HEK293 (cell line): ENCODE measurements at regions not wholly inside any gene's neighbourhood (a gene's known extent, or its start where the extent isn't known, plus 50 kb on each side); places are given as distances from the start of the nearest gene placed in this dataset.

ENCODE experiments used
- CTCF ChIA-PET: fragments of 350-600 bp; formaldehyde crosslinking; extraction: SDS; loops from one replicate; lab custom pipeline; 2021; ENCODE audit warnings: antibody characterized with exemption; lab: Yijun Ruan, JAX
- POLR2A ChIA-PET: fragments of 300-600 bp; formaldehyde crosslinking; extraction: SDS; loops from one replicate; lab custom pipeline; 2020; ENCODE audit warnings: antibody characterized with exemption, inconsistent platforms; lab: Yijun Ruan, JAX
- H3K27ac ChIP-seq: fragments of 200-500 bp; sonication (Bioruptor generic); 2 replicates; pipeline ENCODE4 v1.5.1; 2014; ENCODE audit warnings: low read depth, low read length, control low read depth, inconsistent platforms; ENCODE audit errors: extremely low read depth
- H3K36me3 ChIP-seq, 2 experiments: fragments of 200-500 bp in 1 of 2; sonication (Bioruptor generic) in 1 of 2; 1 replicate in 1 of 2; 2 replicates in 1 of 2; pipeline ENCODE4 v1.5.1; 2014 to 2017; ENCODE audit warnings: inconsistent platforms in 2 of 2, low read length in 2 of 2; ENCODE audit not compliant: control insufficient read depth in 2 of 2, insufficient read depth in 1 of 2
- H3K4me1 ChIP-seq: fragments of 200-500 bp; sonication (Bioruptor generic); 2 replicates; pipeline ENCODE4 v1.5.1; 2014; ENCODE audit warnings: mild to moderate bottlenecking, low read length, inconsistent platforms; ENCODE audit not compliant: control insufficient read depth, insufficient read depth
- H3K4me3 ChIP-seq: 2 replicates; pipeline ENCODE4 v1.5.1; 2011; ENCODE audit warnings: low read depth, mild to moderate bottlenecking, control low read depth, low read length, moderate library complexity
- H3K9me3 ChIP-seq: fragments of 200-500 bp; sonication (Bioruptor generic); 2 replicates; pipeline ENCODE4 v1.5.1; 2014; ENCODE audit warnings: low read depth, low read length, inconsistent platforms; ENCODE audit not compliant: control insufficient read depth, insufficient read depth
- CTCF ChIP-seq: fragments of 450-650 bp; formaldehyde crosslinking; IDR thresholded peaks from 2 replicates; pipeline ENCODE4 v1.5.1; 2016; ENCODE audit warnings: missing biosample characterization, missing genetic modification characterization
- GLIS2 ChIP-seq: fragments of 450-650 bp; formaldehyde crosslinking; IDR thresholded peaks from 2 replicates; pipeline ENCODE4 v1.5.1; 2016; ENCODE audit warnings: missing biosample characterization, missing genetic modification characterization
- HIC1 ChIP-seq: fragments of 450-650 bp; formaldehyde crosslinking; IDR thresholded peaks from 2 replicates; pipeline ENCODE4 v1.5.1; 2016; ENCODE audit warnings: missing biosample characterization, missing genetic modification characterization
- HOXD13 ChIP-seq: sonication (generic); formaldehyde crosslinking; IDR thresholded peaks from 2 replicates; pipeline ENCODE4 v1.8.0; 2022; ENCODE audit warnings: missing genetic modification reagents, borderline replicate concordance
- KLF16 ChIP-seq: fragments of 450-650 bp; formaldehyde crosslinking; IDR thresholded peaks from 2 replicates; pipeline ENCODE4 v1.5.1; 2017; ENCODE audit warnings: missing biosample characterization, missing genetic modification characterization
- PATZ1 ChIP-seq: fragments of 450-650 bp; formaldehyde crosslinking; IDR thresholded peaks from 2 replicates; pipeline ENCODE4 v1.5.1; 2016; ENCODE audit warnings: missing biosample characterization, missing genetic modification characterization
- TCF7L2 ChIP-seq: IDR thresholded peaks from 2 replicates; pipeline ENCODE4 v1.6.1; 2011; ENCODE audit warnings: low read depth, mild to moderate bottlenecking, inconsistent platforms, low read length, moderate library complexity, borderline replicate concordance
- YY1 ChIP-seq: fragments of 450-650 bp; formaldehyde crosslinking; IDR thresholded peaks from 2 replicates; pipeline ENCODE4 v1.5.1; 2018; ENCODE audit warnings: missing biosample characterization, missing genetic modification characterization
- ZEB2 ChIP-seq: fragments of 450-650 bp; formaldehyde crosslinking; IDR thresholded peaks from 2 replicates; pipeline ENCODE4 v1.5.1; 2016; ENCODE audit warnings: missing biosample characterization, missing genetic modification characterization
- ZFP3 ChIP-seq: fragments of 450-650 bp; formaldehyde crosslinking; IDR thresholded peaks from 2 replicates; pipeline ENCODE4 v1.5.1; 2016; ENCODE audit warnings: low read depth, missing biosample characterization, missing genetic modification characterization
- ZFP69B ChIP-seq: fragments of 450-650 bp; formaldehyde crosslinking; IDR thresholded peaks from 2 replicates; pipeline ENCODE4 v1.5.1; 2016; ENCODE audit warnings: missing biosample characterization, missing genetic modification characterization
- ZNF133 ChIP-seq: fragments of 450-650 bp; formaldehyde crosslinking; IDR thresholded peaks from 2 replicates; pipeline ENCODE4 v1.5.1; 2016; ENCODE audit warnings: missing biosample characterization, missing genetic modification characterization
- ZNF157 ChIP-seq: fragments of 450-650 bp; formaldehyde crosslinking; IDR thresholded peaks from 2 replicates; pipeline ENCODE4 v1.5.1; 2016; ENCODE audit warnings: missing biosample characterization, missing genetic modification characterization
- ZNF184 ChIP-seq: fragments of 450-650 bp; IDR thresholded peaks from 2 replicates; pipeline ENCODE4 v1.5.1; 2018; ENCODE audit warnings: missing biosample characterization, mild to moderate bottlenecking, missing genetic modification characterization
- ZNF214 ChIP-seq: fragments of 450-650 bp; formaldehyde crosslinking; IDR thresholded peaks from 2 replicates; pipeline ENCODE4 v1.5.1; 2017; ENCODE audit warnings: missing biosample characterization, mild to moderate bottlenecking, missing genetic modification characterization, borderline replicate concordance
- ZNF221 ChIP-seq: fragments of 450-650 bp; formaldehyde crosslinking; IDR thresholded peaks from 2 replicates; pipeline ENCODE4 v1.5.1; 2017; ENCODE audit warnings: missing biosample characterization, missing genetic modification characterization, borderline replicate concordance
- ZNF274 ChIP-seq, 2 experiments: fragments of 200-500 bp in 1 of 2; fragments of 450-650 bp in 1 of 2; sonication (Bioruptor generic) in 1 of 2; formaldehyde crosslinking in 1 of 2; IDR thresholded peaks; 2 replicates each; pipeline versions ENCODE4 v1.5.1 to v1.6.1; 2014 to 2016; ENCODE audit warnings: borderline replicate concordance in 1 of 2, inconsistent platforms in 1 of 2, low read length in 1 of 2, missing biosample characterization in 1 of 2, missing genetic modification characterization in 1 of 2
- ZNF302 ChIP-seq: fragments of 450-650 bp; formaldehyde crosslinking; IDR thresholded peaks from 2 replicates; pipeline ENCODE4 v1.5.1; 2016; ENCODE audit warnings: missing biosample characterization, missing genetic modification characterization, low read depth
- ZNF366 ChIP-seq: fragments of 450-650 bp; formaldehyde crosslinking; conservative IDR thresholded peaks from 2 replicates; pipeline ENCODE4 v1.5.1; 2016; ENCODE audit warnings: missing biosample characterization, missing genetic modification characterization
- ZNF398 ChIP-seq: fragments of 450-650 bp; formaldehyde crosslinking; IDR thresholded peaks from 2 replicates; pipeline ENCODE4 v1.5.1; 2017; ENCODE audit warnings: missing biosample characterization, missing genetic modification characterization
- ZNF423 ChIP-seq: fragments of 450-650 bp; formaldehyde crosslinking; IDR thresholded peaks from 2 replicates; pipeline ENCODE4 v1.5.1; 2016; ENCODE audit warnings: missing biosample characterization, missing genetic modification characterization
- ZNF529 ChIP-seq: fragments of 450-650 bp; formaldehyde crosslinking; IDR thresholded peaks from 2 replicates; pipeline ENCODE4 v1.5.1; 2017; ENCODE audit warnings: missing genetic modification characterization, missing biosample characterization; ENCODE audit not compliant: insufficient replicate concordance
- ZNF560 ChIP-seq: fragments of 450-650 bp; formaldehyde crosslinking; IDR thresholded peaks from 2 replicates; pipeline ENCODE4 v1.5.1; 2017; ENCODE audit warnings: missing biosample characterization, missing genetic modification characterization, borderline replicate concordance
- ZNF596 ChIP-seq: fragments of 450-650 bp; IDR thresholded peaks from 2 replicates; pipeline ENCODE4 v1.5.0; 2018; ENCODE audit warnings: missing biosample characterization, mild to moderate bottlenecking, missing genetic modification characterization, moderate library complexity
- ZNF600 ChIP-seq: fragments of 450-650 bp; formaldehyde crosslinking; IDR thresholded peaks from 2 replicates; pipeline ENCODE4 v1.5.1; 2016; ENCODE audit warnings: missing biosample characterization, missing genetic modification characterization
- ZNF610 ChIP-seq: fragments of 450-650 bp; formaldehyde crosslinking; IDR thresholded peaks from 2 replicates; pipeline ENCODE4 v1.5.1; 2016; ENCODE audit warnings: missing biosample characterization, missing genetic modification characterization, borderline replicate concordance
- ZNF623 ChIP-seq: fragments of 450-650 bp; formaldehyde crosslinking; IDR thresholded peaks from 2 replicates; pipeline ENCODE4 v1.5.1; 2016; ENCODE audit warnings: missing biosample characterization, missing genetic modification characterization
- ZNF664 ChIP-seq: fragments of 450-650 bp; formaldehyde crosslinking; IDR thresholded peaks from 2 replicates; pipeline ENCODE4 v1.5.1; 2016; ENCODE audit warnings: missing biosample characterization, missing genetic modification characterization
- ZNF768 ChIP-seq: fragments of 450-650 bp; formaldehyde crosslinking; IDR thresholded peaks from 2 replicates; pipeline ENCODE4 v1.5.1; 2018; ENCODE audit warnings: missing biosample characterization, mild to moderate bottlenecking, missing genetic modification characterization
- ZNF791 ChIP-seq: fragments of 450-650 bp; formaldehyde crosslinking; IDR thresholded peaks from 2 replicates; pipeline ENCODE4 v1.5.1; 2016; ENCODE audit warnings: missing biosample characterization, missing genetic modification characterization
- ZXDB ChIP-seq: fragments of 450-650 bp; formaldehyde crosslinking; IDR thresholded peaks from 2 replicates; pipeline ENCODE4 v1.5.1; 2016; ENCODE audit warnings: missing biosample characterization, missing genetic modification characterization

- Histone ChIP-seq H3K36me3 (no peaks in the 10 kb centered on the region), H3K27ac (no peak overlapping the region), H3K4me1 (no peaks in the 10 kb centered on the region), H3K4me3 (no peak overlapping the region), H3K9me3 (no peaks in the 10 kb centered on the region)
- TF ChIP-seq ZNF623 (tag by site-specific recombination): no peak
- no peak for TF ChIP-seq CTCF (tag by site-specific recombination)
- TF ChIP-seq ZXDB (tag by site-specific recombination): no peak
- TF ChIP-seq ZNF221 (tag by site-specific recombination): no peak
- TF ChIP-seq ZNF529 (tag by site-specific recombination): no peak
- no peak for TF ChIP-seq ZNF791
- TF ChIP-seq ZNF398: no peak
- no peak for TF ChIP-seq TCF7L2
- no peak for TF ChIP-seq ZFP3 (tag by site-specific recombination)
- no peak for TF ChIP-seq ZNF610 (tag by site-specific recombination)
- TF ChIP-seq ZNF133 (tag by site-specific recombination): no peak
- no peak for TF ChIP-seq KLF16
- no peak for TF ChIP-seq ZNF560 (tag by site-specific recombination)
- no peak for TF ChIP-seq ZNF274 (IDR thresholded peaks at IDR 0.05; ENCODE audit: low read length)
- no peak for TF ChIP-seq ZNF274 (tag by site-specific recombination; IDR thresholded peaks at IDR 0.05; ENCODE audit: borderline replicate concordance)
- TF ChIP-seq ZEB2 (tag by site-specific recombination): no peak
- TF ChIP-seq ZNF600: no peak
- no peak for TF ChIP-seq ZNF157 (tag by site-specific recombination)
- no peak for TF ChIP-seq ZNF214 (tag by site-specific recombination)
- TF ChIP-seq ZNF423: no peak
- no peak for TF ChIP-seq ZNF366
- CTCF ChIA-PET: interaction anchor here (0.7 kb wide), 1 partner anchor 1340 kb away, joined by 3 read pairs; no protein-coding TSS in a partner anchor
- POLR2A ChIA-PET: no interaction called here
Measured at GRCh38 chr3:176619833-176620232, 577.4 kb downstream of the TBL1XR1 start.

- Histone ChIP-seq H3K4me3 (no peak overlapping the region), H3K27ac (no peak overlapping the region), H3K9me3 (no peaks in the 10 kb centered on the region), H3K36me3 (no peaks in the 10 kb centered on the region), H3K4me1 (no peaks in the 10 kb centered on the region)
- ChIA-PET POLR2A (no interaction called here), CTCF (no interaction called here)
- TF ChIP-seq ZXDB (tag by site-specific recombination): no peak
- TF ChIP-seq ZNF302 (tag by site-specific recombination): no peak
- no peak for TF ChIP-seq HOXD13 (CRISPR knock-in tag)
- no peak for TF ChIP-seq HIC1 (tag by site-specific recombination)
- TF ChIP-seq ZFP69B (tag by site-specific recombination): no peak
- no peak for TF ChIP-seq YY1 (tag by site-specific recombination)
- no peak for TF ChIP-seq PATZ1 (tag by site-specific recombination)
- TF ChIP-seq GLIS2 (tag by site-specific recombination): no peak
- no peak for TF ChIP-seq ZNF184 (tag by site-specific recombination)
- no peak for TF ChIP-seq ZNF768 (tag by site-specific recombination)
- no peak for TF ChIP-seq ZNF596
- TF ChIP-seq ZNF664 (tag by site-specific recombination): no peak
Measured at GRCh38 chr3:176615826-176616225, 581.5 kb downstream of the TBL1XR1 start.
